ENCODE measurements at regions not wholly inside any gene's neighbourhood (a gene's known extent, or its start where the extent isn't known, plus 50 kb on each side); places are given as distances from the start of the nearest gene placed in this dataset.

GRCh38 chr20:24378661-24379483 lies 90.6 kb upstream of the SYNDIG1 start:
- H2AFZ ChIP-seq (ENCODE audit: low read length): no peak overlapping the region
- H3K79me2 ChIP-seq (ENCODE audit: control insufficient read depth, insufficient read depth, low read length): no peaks in the 10 kb centered on the region
- no peak for DNase-seq (ENCODE audit: low read depth in 2 of 2)
- no peaks in the 10 kb centered on the region for H3K9me3 ChIP-seq (ENCODE audit: control insufficient read depth, insufficient read depth, low read depth, low read length)
- no peak overlapping the region for H3K27ac ChIP-seq (ENCODE audit: insufficient read depth, low read length)
- H3K27me3 ChIP-seq (ENCODE audit: control insufficient read depth, insufficient read depth, low read length): no peaks in the 10 kb centered on the region
- no peak overlapping the region for H3K4me2 ChIP-seq (ENCODE audit: extremely low read depth, insufficient read depth, low read length)
- H3K4me1 ChIP-seq (ENCODE audit: control insufficient read depth, extremely low read depth, insufficient read depth, low read length): no peaks in the 10 kb centered on the region
- no peak overlapping the region for H3K4me3 ChIP-seq (replicated peaks in 1 of 4; ENCODE audit: control extremely low read depth in 1 of 4, insufficient read depth in 1 of 4, low read depth in 3 of 4, low read length in 4 of 4)
- TF ChIP-seq EZH2 (IDR thresholded peaks at IDR 0.05; ENCODE audit: low read length, missing control alignments): no peak
- TF ChIP-seq, protein P1, sequence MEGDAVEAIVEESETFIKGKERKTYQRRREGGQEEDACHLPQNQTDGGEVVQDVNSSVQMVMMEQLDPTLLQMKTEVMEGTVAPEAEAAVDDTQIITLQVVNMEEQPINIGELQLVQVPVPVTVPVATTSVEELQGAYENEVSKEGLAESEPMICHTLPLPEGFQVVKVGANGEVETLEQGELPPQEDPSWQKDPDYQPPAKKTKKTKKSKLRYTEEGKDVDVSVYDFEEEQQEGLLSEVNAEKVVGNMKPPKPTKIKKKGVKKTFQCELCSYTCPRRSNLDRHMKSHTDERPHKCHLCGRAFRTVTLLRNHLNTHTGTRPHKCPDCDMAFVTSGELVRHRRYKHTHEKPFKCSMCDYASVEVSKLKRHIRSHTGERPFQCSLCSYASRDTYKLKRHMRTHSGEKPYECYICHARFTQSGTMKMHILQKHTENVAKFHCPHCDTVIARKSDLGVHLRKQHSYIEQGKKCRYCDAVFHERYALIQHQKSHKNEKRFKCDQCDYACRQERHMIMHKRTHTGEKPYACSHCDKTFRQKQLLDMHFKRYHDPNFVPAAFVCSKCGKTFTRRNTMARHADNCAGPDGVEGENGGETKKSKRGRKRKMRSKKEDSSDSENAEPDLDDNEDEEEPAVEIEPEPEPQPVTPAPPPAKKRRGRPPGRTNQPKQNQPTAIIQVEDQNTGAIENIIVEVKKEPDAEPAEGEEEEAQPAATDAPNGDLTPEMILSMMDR (conservative IDR thresholded peaks at IDR 0.05 in 1 of 2, IDR thresholded peaks at IDR 0.05 in 1 of 2; ENCODE audit: low read depth in 1 of 2, low read length in 2 of 2): no peak
- H4K20me1 ChIP-seq (ENCODE audit: control insufficient read depth, extremely low read depth, insufficient read depth, low read length): no peaks in the 10 kb centered on the region
- H3K9ac ChIP-seq (ENCODE audit: insufficient read depth, low read length): no peak overlapping the region
- no peaks in the 10 kb centered on the region for H3K36me3 ChIP-seq (ENCODE audit: control insufficient read depth, insufficient read depth, low read length)

DNA sequence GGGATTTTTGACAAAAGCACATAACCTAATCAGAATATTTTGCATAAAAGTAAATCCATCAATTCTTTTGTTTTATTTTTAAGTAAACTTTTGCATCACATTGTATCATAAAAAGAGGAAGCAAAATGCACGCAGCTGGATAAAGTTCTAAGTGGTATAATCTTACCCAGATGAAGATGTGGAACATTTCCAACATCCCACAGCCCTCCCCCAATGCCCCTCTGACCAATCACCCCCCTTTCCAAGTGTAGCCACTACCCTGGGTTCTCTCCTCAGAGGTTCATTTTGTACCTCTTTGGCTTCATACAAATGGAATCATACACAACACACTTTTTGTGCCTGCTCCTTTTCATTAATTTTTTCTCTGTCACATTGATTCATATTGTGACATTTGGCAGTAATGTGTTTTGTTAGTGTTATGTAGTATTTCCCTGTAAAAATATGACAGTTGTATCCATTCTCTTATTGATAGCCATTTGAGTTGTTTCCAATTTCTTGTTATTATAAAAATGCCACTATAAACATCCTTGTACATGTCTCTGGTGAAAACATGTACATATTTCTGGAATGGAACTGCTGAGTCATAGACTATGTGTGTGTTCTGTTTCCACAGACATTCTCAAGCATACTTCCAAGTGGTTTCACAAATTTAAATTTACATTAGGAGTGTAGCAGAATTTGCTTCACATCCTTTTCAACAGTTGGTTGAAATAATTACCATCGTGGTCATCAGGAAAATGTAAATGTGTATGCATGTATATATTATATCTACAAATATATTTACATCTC lies 92.9 kb upstream of the SYNDIG1 start:
- H3K4me3 ChIP-seq (replicated peaks in 1 of 4; ENCODE audit: control extremely low read depth in 1 of 4, insufficient read depth in 1 of 4, low read depth in 3 of 4, low read length in 4 of 4): no peak overlapping the region
- no peak for TF ChIP-seq EZH2 (IDR thresholded peaks at IDR 0.05; ENCODE audit: low read length, missing control alignments)
- TF ChIP-seq, protein P1 (conservative IDR thresholded peaks at IDR 0.05 in 1 of 2, IDR thresholded peaks at IDR 0.05 in 1 of 2; ENCODE audit: low read depth in 1 of 2, low read length in 2 of 2): no peak
- no peak overlapping the region for H2AFZ ChIP-seq (ENCODE audit: low read length)
- H3K36me3 ChIP-seq (ENCODE audit: control insufficient read depth, insufficient read depth, low read length): no peaks in the 10 kb centered on the region
- no peak overlapping the region for H3K4me2 ChIP-seq (ENCODE audit: extremely low read depth, insufficient read depth, low read length)
- DNase-seq (ENCODE audit: low read depth in 2 of 2): peak; percentile 49 to 91
- no peaks in the 10 kb centered on the region for H3K4me1 ChIP-seq (ENCODE audit: control insufficient read depth, extremely low read depth, insufficient read depth, low read length)
- H3K27me3 ChIP-seq (ENCODE audit: control insufficient read depth, insufficient read depth, low read length): no peaks in the 10 kb centered on the region
- no peak overlapping the region for H3K27ac ChIP-seq (ENCODE audit: insufficient read depth, low read length)
- H3K9me3 ChIP-seq (ENCODE audit: control insufficient read depth, insufficient read depth, low read depth, low read length): no peaks in the 10 kb centered on the region
- no peak overlapping the region for H3K9ac ChIP-seq (ENCODE audit: insufficient read depth, low read length)
- H4K20me1 ChIP-seq (ENCODE audit: control insufficient read depth, extremely low read depth, insufficient read depth, low read length): no peaks in the 10 kb centered on the region
- no peaks in the 10 kb centered on the region for H3K79me2 ChIP-seq (ENCODE audit: control insufficient read depth, insufficient read depth, low read length)

DNA sequence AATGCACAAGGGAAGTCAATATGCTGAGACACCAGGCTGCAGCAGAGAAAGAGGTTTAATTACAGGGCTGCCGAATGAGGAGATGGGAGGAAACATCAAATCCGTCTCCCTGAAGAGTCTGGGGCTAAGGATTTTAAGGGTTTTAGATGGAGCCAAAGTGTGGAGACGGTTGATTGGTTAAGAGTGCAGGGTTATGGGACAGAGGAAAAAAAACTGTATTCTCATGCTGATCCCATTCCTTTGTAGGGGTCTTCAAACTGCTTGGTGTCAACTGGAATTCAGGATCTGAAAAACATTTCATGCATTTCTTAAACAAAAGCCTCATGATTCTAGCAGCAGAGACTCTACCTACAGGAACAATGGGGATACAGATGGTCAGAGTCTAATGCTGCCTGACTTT lies 96.1 kb upstream of the SYNDIG1 start:
- H4K20me1 ChIP-seq (ENCODE audit: control insufficient read depth, extremely low read depth, insufficient read depth, low read length): no peaks in the 10 kb centered on the region
- DNase-seq (ENCODE audit: low read depth in 2 of 2): no peak
- H3K9ac ChIP-seq (ENCODE audit: insufficient read depth, low read length): no peak overlapping the region
- H2AFZ ChIP-seq (ENCODE audit: low read length): no peak overlapping the region
- TF ChIP-seq, protein P1 (conservative IDR thresholded peaks at IDR 0.05 in 1 of 2, IDR thresholded peaks at IDR 0.05 in 1 of 2; ENCODE audit: low read depth in 1 of 2, low read length in 2 of 2): no peak
- no peak for TF ChIP-seq EZH2 (IDR thresholded peaks at IDR 0.05; ENCODE audit: low read length, missing control alignments)
- no peak overlapping the region for H3K4me3 ChIP-seq (replicated peaks in 1 of 4; ENCODE audit: control extremely low read depth in 1 of 4, insufficient read depth in 1 of 4, low read depth in 3 of 4, low read length in 4 of 4)
- no peaks in the 10 kb centered on the region for H3K27me3 ChIP-seq (ENCODE audit: control insufficient read depth, insufficient read depth, low read length)
- H3K36me3 ChIP-seq (ENCODE audit: control insufficient read depth, insufficient read depth, low read length): no peaks in the 10 kb centered on the region
- H3K4me2 ChIP-seq (ENCODE audit: extremely low read depth, insufficient read depth, low read length): no peak overlapping the region
- H3K4me1 ChIP-seq (ENCODE audit: control insufficient read depth, extremely low read depth, insufficient read depth, low read length): no peaks in the 10 kb centered on the region
- H3K79me2 ChIP-seq (ENCODE audit: control insufficient read depth, insufficient read depth, low read length): no peaks in the 10 kb centered on the region
- no peaks in the 10 kb centered on the region for H3K9me3 ChIP-seq (ENCODE audit: control insufficient read depth, insufficient read depth, low read depth, low read length)
- no peak overlapping the region for H3K27ac ChIP-seq (ENCODE audit: insufficient read depth, low read length)
